Neural cell (in vitro differentiated cells): ENCODE measurements at regions not wholly inside any gene's neighbourhood (a gene's known extent, or its start where the extent isn't known, plus 50 kb on each side); places are given as distances from the start of the nearest gene placed in this dataset.

Experiments
- H2AFZ ChIP-seq: fragments of 200-600, 300-800 bp; sonication (generic), shearing (Covaris generic); 2 replicates; pipeline ENCODE4 v1.6.0; 2014; ENCODE audit warnings: low read depth, mild to moderate bottlenecking, antibody characterized with exemption, low read length, moderate library complexity
- H3F3A ChIP-seq: fragments of 200-600 bp; shearing (Covaris generic); 2 replicates; pipeline ENCODE4 v1.6.1; 2016; ENCODE audit warnings: mild to moderate bottlenecking, moderate library complexity, mixed read lengths, antibody characterized with exemption, low read length; ENCODE audit not compliant: insufficient read depth, poor library complexity, severe bottlenecking
- H3K27ac ChIP-seq: fragments of 200-600, 300-800 bp; sonication (generic), shearing (Covaris generic); 2 replicates; pipeline ENCODE4 v1.5.1; 2014; ENCODE audit warnings: mild to moderate bottlenecking, low read length, moderate library complexity
- H3K27me3 ChIP-seq: fragments of 300-800, 200-600 bp; sonication (generic), shearing (Covaris generic); 2 replicates; pipeline ENCODE4 v1.6.0; 2014; ENCODE audit warnings: mild to moderate bottlenecking, low read depth, low read length, moderate library complexity; ENCODE audit not compliant: insufficient read depth
- H3K36me3 ChIP-seq: fragments of 300-800, 200-600 bp; sonication (generic), shearing (Covaris generic); 2 replicates; pipeline ENCODE4 v1.5.1; 2014; ENCODE audit warnings: mild to moderate bottlenecking, antibody characterized with exemption, low read length, moderate library complexity; ENCODE audit not compliant: insufficient read depth
- H3K4me2 ChIP-seq: fragments of 300-800, 200-600 bp; sonication (generic), shearing (Covaris generic); 2 replicates; pipeline ENCODE4 v1.6.0; 2014; ENCODE audit warnings: mild to moderate bottlenecking, low read length
- H3K4me3 ChIP-seq: fragments of 300-800, 200-600 bp; sonication (generic), shearing (Covaris generic); 2 replicates; pipeline ENCODE4 v1.5.1; 2014; ENCODE audit warnings: mild to moderate bottlenecking, low read length, moderate library complexity
- H3K79me2 ChIP-seq: fragments of 200-600 bp; shearing (Covaris generic); replicated peaks from 2 replicates; pipeline ENCODE4 v1.6.0; 2014; ENCODE audit warnings: mild to moderate bottlenecking, low read length, moderate library complexity; ENCODE audit not compliant: insufficient read depth
- H3K9ac ChIP-seq: fragments of 300-800, 200-600 bp; sonication (generic), shearing (Covaris generic); 2 replicates; pipeline ENCODE4 v1.6.1; 2016; ENCODE audit warnings: mild to moderate bottlenecking, low read length, mixed read lengths
- H3K9me2 ChIP-seq: fragments of 200-600 bp; shearing (Covaris generic); 2 replicates; pipeline ENCODE4 v1.6.1; 2016; ENCODE audit warnings: mild to moderate bottlenecking, low read length, mixed read lengths; ENCODE audit not compliant: insufficient read depth
- H3K9me3 ChIP-seq: fragments of 200-600, 300-800 bp; sonication (generic), shearing (Covaris generic); 2 replicates; pipeline ENCODE4 v1.6.1; 2016; ENCODE audit warnings: mild to moderate bottlenecking, mixed run types, low read length, moderate library complexity, mixed read lengths
- H4K20me1 ChIP-seq: fragments of 200-600 bp; shearing (Covaris generic); 2 replicates; pipeline ENCODE4 v1.6.1; 2016; ENCODE audit warnings: mild to moderate bottlenecking, mixed run types; ENCODE audit not compliant: insufficient read depth
- CTCF ChIP-seq: fragments of 450-650 bp; IDR thresholded peaks from 2 replicates; pipeline ENCODE4 v1.5.1; 2014; ENCODE audit warnings: antibody characterized with exemption, mild to moderate bottlenecking, moderate library complexity; ENCODE audit not compliant: poor library complexity, severe bottlenecking
- EP300 ChIP-seq: fragments of 450-650 bp; conservative IDR thresholded peaks from 2 replicates; pipeline ENCODE4 v1.6.1; 2014; ENCODE audit warnings: antibody characterized with exemption, mild to moderate bottlenecking, moderate library complexity; ENCODE audit not compliant: poor library complexity, severe bottlenecking
- EZH2 ChIP-seq: fragments of 200-600, 300-800 bp; shearing (Covaris generic), sonication (generic); IDR thresholded peaks from 2 replicates; pipeline ENCODE4 v1.6.1; 2014; ENCODE audit warnings: antibody characterized with exemption, low read length, borderline replicate concordance, mild to moderate bottlenecking; ENCODE audit not compliant: insufficient read depth, poor library complexity, severe bottlenecking
- MXI1 ChIP-seq: fragments of 450-650 bp; conservative IDR thresholded peaks from 2 replicates; pipeline ENCODE4 v1.6.1; 2014; ENCODE audit warnings: antibody characterized with exemption, mild to moderate bottlenecking; ENCODE audit not compliant: poor library complexity, severe bottlenecking
- POLR2AphosphoS5 ChIP-seq: IDR thresholded peaks from 2 replicates; pipeline ENCODE4 v1.6.1; 2012
- RAD21 ChIP-seq: fragments of 450-650 bp; conservative IDR thresholded peaks from 2 replicates; pipeline ENCODE4 v1.6.1; 2014; ENCODE audit warnings: antibody characterized with exemption, mild to moderate bottlenecking, moderate library complexity
- REST ChIP-seq: IDR thresholded peaks from 2 replicates; pipeline ENCODE4 v1.6.1; 2012; ENCODE audit warnings: borderline replicate concordance
- SMC3 ChIP-seq: fragments of 450-650 bp; conservative IDR thresholded peaks from 2 replicates; pipeline ENCODE4 v1.6.1; 2014; ENCODE audit warnings: antibody characterized with exemption, mild to moderate bottlenecking, moderate library complexity; ENCODE audit not compliant: poor library complexity
- TAF1 ChIP-seq: IDR thresholded peaks from 2 replicates; pipeline ENCODE4 v1.6.1; 2012; ENCODE audit warnings: low read depth

- Histone ChIP-seq H3F3A (no peaks in the 10 kb centered on the region), H3K4me2 (no peak overlapping the region), H3K79me2 (no peaks in the 10 kb centered on the region), H3K36me3 (no peaks in the 10 kb centered on the region), H4K20me1 (no peaks in the 10 kb centered on the region), H2AFZ (no peak overlapping the region), H3K27me3 (no peaks in the 10 kb centered on the region), H3K9me2 (no peaks in the 10 kb centered on the region), H3K9me3 (no peaks in the 10 kb centered on the region), H3K27ac (no peak overlapping the region), H3K4me3 (no peak overlapping the region), H3K9ac (no peak overlapping the region)
- TF ChIP-seq TAF1 (no peak), RAD21 (no peak)
Measured at GRCh38 chr12:92297932-92298696, 152.5 kb upstream of the BTG1 start.

DNA sequence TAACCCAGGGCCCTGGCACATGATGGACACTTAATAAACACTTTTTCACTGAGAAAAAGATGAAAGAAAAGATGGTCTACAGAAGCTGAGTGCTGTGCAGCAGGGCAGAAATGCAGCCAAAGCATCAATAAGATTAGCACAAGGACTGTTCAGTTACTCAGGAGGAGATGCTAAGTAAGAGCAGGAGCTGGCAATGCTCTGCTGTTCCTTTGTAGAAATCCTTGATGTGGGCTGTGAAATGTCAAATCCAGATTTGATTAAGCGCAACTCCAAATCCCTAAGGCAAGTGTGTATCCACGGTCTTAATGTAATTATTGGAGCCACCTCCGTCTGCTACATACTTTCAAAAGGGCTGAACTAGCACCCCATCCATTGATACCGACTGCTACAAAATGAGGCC, 151.8 kb upstream of the BTG1 start:
- Histone ChIP-seq H2AFZ (no peak overlapping the region), H3F3A (no peaks in the 10 kb centered on the region), H3K9me2 (no peaks in the 10 kb centered on the region), H3K79me2 (no peaks in the 10 kb centered on the region), H3K27ac (no peak overlapping the region), H3K36me3 (no peaks in the 10 kb centered on the region), H4K20me1 (no peaks in the 10 kb centered on the region), H3K27me3 (no peaks in the 10 kb centered on the region), H3K9ac (no peak overlapping the region), H3K4me3 (no peak overlapping the region), H3K9me3 (no peaks in the 10 kb centered on the region), H3K4me2 (no peak overlapping the region)
- TF ChIP-seq RAD21 = no peak
- no peak for TF ChIP-seq EP300
- TF ChIP-seq REST = no peak
- no peak for TF ChIP-seq EZH2
- TF ChIP-seq CTCF = no peak
- TF ChIP-seq TAF1 = no peak
- TF ChIP-seq MXI1 = no peak
- no peak for TF ChIP-seq SMC3
- no peak for TF ChIP-seq POLR2AphosphoS5
